ENCODE measurements at regions not wholly inside any gene's neighbourhood (a gene's known extent, or its start where the extent isn't known, plus 50 kb on each side); places are given as distances from the start of the nearest gene placed in this dataset.

- TF ChIP-seq FOXM1 (IDR thresholded peaks at IDR 0.05; ENCODE audit: low read depth) (no peak), FOXJ3 (CRISPR knock-in tag; IDR thresholded peaks at IDR 0.05) (no peak), POLR2AphosphoS5 (IDR thresholded peaks at IDR 0.05; ENCODE audit: low read depth, low read length) (no peak), CTCF (IDR thresholded peaks at IDR 0.05) (no peak), NFIC (IDR thresholded peaks at IDR 0.05; ENCODE audit: borderline replicate concordance) (no peak), TCF12 (IDR thresholded peaks at IDR 0.05) (no peak), EP300 (IDR thresholded peaks at IDR 0.05; ENCODE audit: borderline replicate concordance in 1 of 2, low read depth in 1 of 2, low read length in 1 of 2) (no peak), MXI1 (IDR thresholded peaks at IDR 0.05; ENCODE audit: low read depth, low read length) (no peak), MEF2A (IDR thresholded peaks at IDR 0.05; ENCODE audit: borderline replicate concordance, low read depth) (no peak), RXRA (IDR thresholded peaks at IDR 0.05; ENCODE audit: borderline replicate concordance, low read depth) (no peak)
Measured at GRCh38 chr5:43941806-43942205, 338.8 kb downstream of the NNT start.

Data from SK-N-SH (cell line).